K562 (cell line): ENCODE measurements at regions not wholly inside any gene's neighbourhood (a gene's known extent, or its start where the extent isn't known, plus 50 kb on each side); places are given as distances from the start of the nearest gene placed in this dataset.

Experiments used
- BRD4 ChIP-seq: fragments of 200-600 bp; sonication (generic); IDR thresholded peaks from 2 replicates; pipeline ENCODE4 v1.6.1; 2017; ENCODE audit warnings: inconsistent platforms
- ELK1 ChIP-seq: sonication (generic); formaldehyde crosslinking; IDR thresholded peaks from 2 replicates; pipeline ENCODE4 v1.8.1; 2022; ENCODE audit warnings: missing genetic modification reagents
- ESRRA ChIP-seq: fragments of 450-650 bp; IDR thresholded peaks from 2 replicates; pipeline ENCODE4 v1.6.1; 2014; ENCODE audit warnings: low read depth, mild to moderate bottlenecking, moderate library complexity, borderline replicate concordance
- FUS ChIP-seq: fragments of 200-400 bp; formaldehyde crosslinking; optimal IDR thresholded peaks from 2 replicates; pipeline ENCODE3; 2017; ENCODE audit warnings: low read depth, low read length
- GTF2F1 ChIP-seq: IDR thresholded peaks from 2 replicates; pipeline ENCODE4 v1.6.1; 2011; ENCODE audit warnings: low read depth, low read length, improper control_type of control experiment
- HDAC3 ChIP-seq: fragments of 450-650 bp; IDR thresholded peaks from 2 replicates; pipeline ENCODE4 v1.6.1; 2018; ENCODE audit warnings: borderline replicate concordance, mild to moderate bottlenecking, moderate library complexity; ENCODE audit not compliant: partially characterized antibody
- HES1 ChIP-seq: fragments of 450-650 bp; IDR thresholded peaks from 2 replicates; pipeline ENCODE4 v1.6.1; 2016; ENCODE audit warnings: low read depth, mild to moderate bottlenecking, moderate library complexity
- KHSRP ChIP-seq: fragments of 450-650 bp; IDR thresholded peaks from 2 replicates; pipeline ENCODE4 v1.6.1; 2017
- NFRKB ChIP-seq: fragments of 450-650 bp; IDR thresholded peaks from 2 replicates; pipeline ENCODE4 v1.6.1; 2016; ENCODE audit warnings: low read depth
- PCBP2 ChIP-seq: fragments of 200-400 bp; formaldehyde crosslinking; IDR thresholded peaks from 2 replicates; pipeline ENCODE4 v1.6.1; 2018; ENCODE audit warnings: low read length, low read depth, mild to moderate bottlenecking, moderate library complexity; ENCODE audit not compliant: poor library complexity, severe bottlenecking
- PTBP1 ChIP-seq: fragments of 200-400 bp; formaldehyde crosslinking; IDR thresholded peaks from 2 replicates; pipeline ENCODE4 v1.6.1; 2017; ENCODE audit warnings: low read depth, low read length
- RBFOX2 ChIP-seq: fragments of 200-400 bp; formaldehyde crosslinking; IDR thresholded peaks from 2 replicates; pipeline ENCODE4 v1.6.1; 2017; ENCODE audit warnings: low read depth, mild to moderate bottlenecking, low read length, moderate library complexity
- SIRT6 ChIP-seq: IDR thresholded peaks from one replicate; pipeline ENCODE4 v1.6.1; 2012; ENCODE audit warnings: low read depth, mild to moderate bottlenecking, control low read depth, inconsistent platforms, low read length, moderate library complexity
- SMARCA4 ChIP-seq: fragments of 450-650 bp; IDR thresholded peaks from 2 replicates; pipeline ENCODE4 v1.6.1; 2016
- TAF9B ChIP-seq: fragments of 450-650 bp; IDR thresholded peaks from 2 replicates; pipeline ENCODE4 v1.6.1; 2018; ENCODE audit warnings: mild to moderate bottlenecking; ENCODE audit not compliant: partially characterized antibody
- XRCC5 ChIP-seq: fragments of 200-400 bp; formaldehyde crosslinking; IDR thresholded peaks from 2 replicates; pipeline ENCODE4 v1.6.1; 2017; ENCODE audit warnings: low read depth, mild to moderate bottlenecking, low read length
- ZBTB5 ChIP-seq: fragments of 450-650 bp; IDR thresholded peaks from 2 replicates; pipeline ENCODE4 v1.6.1; 2017; ENCODE audit warnings: antibody characterized with exemption
- ZBTB7A ChIP-seq: IDR thresholded peaks from 2 replicates; pipeline ENCODE4 v1.6.1; 2011; ENCODE audit warnings: low read depth, mild to moderate bottlenecking, low read length, moderate library complexity, borderline replicate concordance; ENCODE audit not compliant: control insufficient read depth
- ZEB2 ChIP-seq: fragments of 450-650 bp; IDR thresholded peaks from 2 replicates; pipeline ENCODE4 v1.6.1; 2016
- ZNF766 ChIP-seq: fragments of 200-800 bp; sonication (Bioruptor generic); conservative IDR thresholded peaks from 2 replicates; pipeline ENCODE4 v1.6.1; 2016; ENCODE audit warnings: missing genetic modification characterization, missing compliant biosample characterization
- TF ChIP-seq, protein P1 (sequence below): sonication (generic); formaldehyde crosslinking; IDR thresholded peaks from 2 replicates; pipeline ENCODE4 v1.8.0; 2022; ENCODE audit warnings: missing genetic modification reagents, mild to moderate bottlenecking, borderline replicate concordance

GRCh38 chr6:14889611-14890593 lies 356.0 kb upstream of the JARID2 start (continued):
- TF ChIP-seq ELK1 (no peak), ZBTB7A (no peak), SMARCA4 (peak; percentile 82), PCBP2 (no peak), XRCC5 (no peak), TAF9B (no peak), RBFOX2 (no peak), ZNF766 (CRISPR knock-in tag) (0 out of 2 replicates have a peak, but pooled peaks have one; percentile 29), PTBP1 (no peak), ESRRA (peak; percentile 77), HES1 (peak; percentile 96), NFRKB (no peak), BRD4 (no peak), ZBTB5 (no peak), GTF2F1 (no peak), SIRT6 (no peak), KHSRP (no peak), ZEB2 (peak; percentile 76), FUS (no peak), HDAC3 (peak; percentile 64)
- TF ChIP-seq, protein P1, sequence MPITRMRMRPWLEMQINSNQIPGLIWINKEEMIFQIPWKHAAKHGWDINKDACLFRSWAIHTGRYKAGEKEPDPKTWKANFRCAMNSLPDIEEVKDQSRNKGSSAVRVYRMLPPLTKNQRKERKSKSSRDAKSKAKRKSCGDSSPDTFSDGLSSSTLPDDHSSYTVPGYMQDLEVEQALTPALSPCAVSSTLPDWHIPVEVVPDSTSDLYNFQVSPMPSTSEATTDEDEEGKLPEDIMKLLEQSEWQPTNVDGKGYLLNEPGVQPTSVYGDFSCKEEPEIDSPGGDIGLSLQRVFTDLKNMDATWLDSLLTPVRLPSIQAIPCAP (CRISPR knock-in tag), result no peak
